ENCODE measurements at regions not wholly inside any gene's neighbourhood (a gene's known extent, or its start where the extent isn't known, plus 50 kb on each side); places are given as distances from the start of the nearest gene placed in this dataset.

DNA sequence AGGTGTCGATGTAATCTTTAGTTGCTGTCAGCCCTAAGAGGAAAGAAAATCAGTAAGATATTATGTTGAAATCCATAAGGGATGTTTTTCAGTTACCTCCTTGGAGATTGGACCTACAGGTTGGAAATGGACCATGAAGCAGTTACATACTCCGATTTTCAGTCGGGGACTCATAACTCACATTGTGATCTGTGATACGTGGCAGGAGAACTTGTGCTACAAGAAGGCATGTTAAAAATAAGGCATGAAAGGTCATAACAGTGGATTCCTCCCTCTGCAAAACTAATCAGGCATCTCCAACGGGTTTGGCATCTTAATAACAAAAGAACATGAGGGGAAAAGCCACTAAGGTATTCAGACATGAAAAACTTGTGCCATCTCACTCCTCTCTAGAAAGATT is 111.2 kb upstream of the CACHD1 start:
- H3K27me3 ChIP-seq = no peaks in the 10 kb centered on the region
- H3K4me3 ChIP-seq = no peak overlapping the region
- DNase-seq = no peak
- H3K27ac ChIP-seq = no peak overlapping the region
- intact Hi-C loops (cut with DNase I; ENCODE audit: low total_unique reads) = no loop called here
- H3K4me1 ChIP-seq = no peaks in the 10 kb centered on the region
- no peaks in the 10 kb centered on the region for H3K9me3 ChIP-seq
- TF ChIP-seq, protein P1, sequence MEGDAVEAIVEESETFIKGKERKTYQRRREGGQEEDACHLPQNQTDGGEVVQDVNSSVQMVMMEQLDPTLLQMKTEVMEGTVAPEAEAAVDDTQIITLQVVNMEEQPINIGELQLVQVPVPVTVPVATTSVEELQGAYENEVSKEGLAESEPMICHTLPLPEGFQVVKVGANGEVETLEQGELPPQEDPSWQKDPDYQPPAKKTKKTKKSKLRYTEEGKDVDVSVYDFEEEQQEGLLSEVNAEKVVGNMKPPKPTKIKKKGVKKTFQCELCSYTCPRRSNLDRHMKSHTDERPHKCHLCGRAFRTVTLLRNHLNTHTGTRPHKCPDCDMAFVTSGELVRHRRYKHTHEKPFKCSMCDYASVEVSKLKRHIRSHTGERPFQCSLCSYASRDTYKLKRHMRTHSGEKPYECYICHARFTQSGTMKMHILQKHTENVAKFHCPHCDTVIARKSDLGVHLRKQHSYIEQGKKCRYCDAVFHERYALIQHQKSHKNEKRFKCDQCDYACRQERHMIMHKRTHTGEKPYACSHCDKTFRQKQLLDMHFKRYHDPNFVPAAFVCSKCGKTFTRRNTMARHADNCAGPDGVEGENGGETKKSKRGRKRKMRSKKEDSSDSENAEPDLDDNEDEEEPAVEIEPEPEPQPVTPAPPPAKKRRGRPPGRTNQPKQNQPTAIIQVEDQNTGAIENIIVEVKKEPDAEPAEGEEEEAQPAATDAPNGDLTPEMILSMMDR (IDR thresholded peaks at IDR 0.05) = no peak
- no peaks in the 10 kb centered on the region for H3K36me3 ChIP-seq

DNA sequence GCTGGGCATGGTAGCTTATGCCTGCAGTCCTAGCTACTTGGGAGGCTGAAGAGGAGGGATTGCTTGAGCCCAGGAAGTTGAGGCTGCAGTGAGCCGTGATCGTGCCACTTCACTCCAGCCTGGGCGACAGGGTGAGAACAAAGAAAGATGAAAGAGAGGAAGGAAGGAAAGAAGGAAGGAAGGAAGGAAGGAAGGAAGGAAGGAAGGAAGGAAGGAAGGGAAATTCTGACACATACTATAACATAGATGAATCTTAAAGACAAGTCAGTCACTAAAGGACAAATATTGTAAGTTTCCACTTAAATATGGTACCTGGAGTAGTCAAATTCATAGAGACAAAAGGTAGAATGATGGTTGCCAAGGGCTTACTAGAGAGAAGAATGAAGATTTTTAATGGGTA is 108.0 kb upstream of the CACHD1 start:
- H3K27ac ChIP-seq = no peak overlapping the region
- TF ChIP-seq, protein P1 (IDR thresholded peaks at IDR 0.05) = no peak
- no peak for TF ChIP-seq POLR2A (IDR thresholded peaks at IDR 0.05)
- H3K4me1 ChIP-seq = no peaks in the 10 kb centered on the region
- H3K27me3 ChIP-seq = no peaks in the 10 kb centered on the region
- no peak overlapping the region for H3K4me3 ChIP-seq
- no peaks in the 10 kb centered on the region for H3K36me3 ChIP-seq
- no peaks in the 10 kb centered on the region for H3K9me3 ChIP-seq
- DNase-seq = no peak
- intact Hi-C loops (cut with DNase I; ENCODE audit: low total_unique reads) = no loop called here

DNA sequence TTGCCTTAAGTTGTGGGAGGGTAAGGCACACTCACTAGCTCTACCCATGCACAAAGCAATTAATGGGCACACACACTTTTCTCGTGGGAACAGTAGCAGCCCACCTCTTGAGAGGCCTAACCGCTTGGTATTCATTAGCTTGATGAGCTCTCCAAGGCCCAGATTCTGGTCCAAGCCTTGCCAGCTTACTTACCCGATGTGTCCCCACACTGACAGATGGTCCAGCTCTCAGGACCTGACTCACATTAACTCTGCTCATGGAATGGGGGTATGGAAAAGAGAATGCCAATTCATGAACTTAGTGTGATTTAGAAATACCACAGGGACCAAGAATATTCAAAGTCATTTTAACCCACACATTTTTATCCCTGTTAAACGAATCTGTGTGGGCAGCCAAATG is 106.8 kb upstream of the CACHD1 start:
- TF ChIP-seq POLR2A (IDR thresholded peaks at IDR 0.05) = no peak
- TF ChIP-seq, protein P1 (IDR thresholded peaks at IDR 0.05) = no peak
- Histone ChIP-seq H3K27me3 (no peaks in the 10 kb centered on the region), H3K4me3 (no peak overlapping the region), H3K9me3 (no peaks in the 10 kb centered on the region), H3K36me3 (no peaks in the 10 kb centered on the region), H3K4me1 (no peaks in the 10 kb centered on the region), H3K27ac (no peak overlapping the region)
- DNase-seq = no peak
- intact Hi-C loops (cut with DNase I; ENCODE audit: low total_unique reads) = no loop called here

DNA sequence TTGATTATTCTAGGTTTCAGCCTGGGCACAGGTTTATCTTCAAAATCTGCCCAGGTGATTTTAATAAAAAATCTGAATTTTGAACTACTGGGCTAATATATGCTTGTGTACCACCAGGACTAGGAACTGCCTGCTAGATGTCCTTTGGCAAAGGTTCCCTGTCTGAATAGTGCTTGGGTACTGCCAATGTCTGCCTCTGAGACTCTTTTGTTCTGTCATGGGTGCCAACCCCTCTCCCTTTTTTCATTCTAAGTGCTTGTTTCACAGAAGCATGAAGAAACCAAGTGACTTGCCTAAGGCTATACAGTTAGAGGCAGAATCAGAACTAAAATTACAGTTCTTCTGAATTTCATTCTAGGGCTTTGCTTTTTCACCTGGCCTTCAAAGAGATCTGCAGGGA is 106.3 kb upstream of the CACHD1 start:
- intact Hi-C loops (cut with DNase I; ENCODE audit: low total_unique reads) = no loop called here
- no peak for DNase-seq
- TF ChIP-seq POLR2A (IDR thresholded peaks at IDR 0.05) = no peak
- TF ChIP-seq, protein P1 (IDR thresholded peaks at IDR 0.05) = no peak
- Histone ChIP-seq H3K4me1 (no peaks in the 10 kb centered on the region), H3K27me3 (no peaks in the 10 kb centered on the region), H3K27ac (no peak overlapping the region), H3K36me3 (no peaks in the 10 kb centered on the region), H3K4me3 (no peak overlapping the region), H3K9me3 (no peaks in the 10 kb centered on the region)

GRCh38 chr1:64366821-64367220 is 103.1 kb upstream of the CACHD1 start:
- no peaks in the 10 kb centered on the region for H3K9me3 ChIP-seq
- H3K27me3 ChIP-seq = no peaks in the 10 kb centered on the region
- H3K4me1 ChIP-seq = no peaks in the 10 kb centered on the region
- DNase-seq = no peak
- TF ChIP-seq, protein P1 (IDR thresholded peaks at IDR 0.05) = no peak
- TF ChIP-seq POLR2A (IDR thresholded peaks at IDR 0.05) = no peak
- intact Hi-C loops (cut with DNase I; ENCODE audit: low total_unique reads) = no loop called here
- no peak overlapping the region for H3K27ac ChIP-seq
- no peak overlapping the region for H3K4me3 ChIP-seq
- H3K36me3 ChIP-seq = no peaks in the 10 kb centered on the region

Measured in uterus (tissue), 3 donors.